DND-41 (cell line): ENCODE measurements at regions not wholly inside any gene's neighbourhood (a gene's known extent, or its start where the extent isn't known, plus 50 kb on each side); places are given as distances from the start of the nearest gene placed in this dataset.

Experiments used
- CTCF ChIP-seq: IDR thresholded peaks from 2 replicates; pipeline ENCODE4 v1.5.1; 2012; ENCODE audit warnings: borderline replicate concordance, low read length, moderate library complexity, mild to moderate bottlenecking; ENCODE audit not compliant: poor library complexity, severe bottlenecking; ENCODE audit errors: extremely low read depth
- EZH2 ChIP-seq: IDR thresholded peaks from 3 replicates; pipeline ENCODE4 v1.6.1; 2012; ENCODE audit warnings: borderline replicate concordance, low read depth, mild to moderate bottlenecking, moderate library complexity, low read length, inconsistent platforms; ENCODE audit not compliant: severe bottlenecking

- TF ChIP-seq CTCF (no peak), EZH2 (no peak)
These were observed 285.4 kb upstream of the MGAT5 start for GRCh38 chr2:133968446-133968845.
